HepG2 (cell line): ENCODE measurements at regions not wholly inside any gene's neighbourhood (a gene's known extent, or its start where the extent isn't known, plus 50 kb on each side); places are given as distances from the start of the nearest gene placed in this dataset.

Source experiments
- CEBPG ChIP-seq: IDR thresholded peaks from 2 replicates; pipeline ENCODE4 v1.6.1; 2016
- FOXP1 ChIP-seq, 2 experiments: fragments of 450-650 bp in 1 of 2; IDR thresholded peaks; 2 replicates each; pipeline ENCODE4 v1.6.1; 2017 to 2018; ENCODE audit warnings: antibody characterized with exemption in 1 of 2
- HMGXB3 ChIP-seq: sonication (generic); formaldehyde crosslinking; IDR thresholded peaks from 2 replicates; pipeline ENCODE4 v1.4.0; 2020; ENCODE audit warnings: missing genetic modification reagents, borderline replicate concordance
- NR0B2 ChIP-seq: sonication (generic); formaldehyde crosslinking; IDR thresholded peaks from 2 replicates; pipeline ENCODE4 v1.4.0; 2020; ENCODE audit warnings: mild to moderate bottlenecking, missing genetic modification reagents
- SAP130 ChIP-seq: IDR thresholded peaks from 2 replicates; pipeline ENCODE4 v1.6.1; 2016; ENCODE audit warnings: low read depth
- TAF15 ChIP-seq: fragments of 200-400 bp; formaldehyde crosslinking; IDR thresholded peaks from one replicate; pipeline ENCODE4 v1.6.1; 2018; ENCODE audit warnings: mild to moderate bottlenecking, low read depth, low read length; ENCODE audit not compliant: poor library complexity, severe bottlenecking
- THYN1 ChIP-seq: sonication (generic); formaldehyde crosslinking; IDR thresholded peaks from 2 replicates; pipeline ENCODE4 v1.8.1; 2023; ENCODE audit warnings: low read depth, mild to moderate bottlenecking, moderate library complexity, missing genetic modification reagents, borderline replicate concordance
- ZGPAT ChIP-seq: IDR thresholded peaks from 2 replicates; pipeline ENCODE4 v1.6.1; 2016; ENCODE audit warnings: mild to moderate bottlenecking
- ZNF407 ChIP-seq: sonication (generic); formaldehyde crosslinking; IDR thresholded peaks from one replicate; pipeline ENCODE4 v1.5.1; 2020; ENCODE audit warnings: mild to moderate bottlenecking, missing genetic modification reagents; ENCODE audit errors: not compliant biosample characterization
- ZNF468 ChIP-seq: sonication (generic); formaldehyde crosslinking; IDR thresholded peaks from 2 replicates; pipeline ENCODE4 v1.8.0; 2022; ENCODE audit warnings: mild to moderate bottlenecking, moderate library complexity, missing genetic modification reagents
- ZNF558 ChIP-seq: sonication (generic); formaldehyde crosslinking; IDR thresholded peaks from 2 replicates; pipeline ENCODE4 v1.9.0; 2022; ENCODE audit warnings: mild to moderate bottlenecking, missing genetic modification reagents, borderline replicate concordance

- TF ChIP-seq HMGXB3 (CRISPR knock-in tag) = no peak
- no peak for TF ChIP-seq NR0B2
- no peak for TF ChIP-seq TAF15
- no peak for TF ChIP-seq ZNF407 (CRISPR knock-in tag)
- TF ChIP-seq SAP130 (CRISPR knock-in tag) = peak; percentile 51
- no peak for TF ChIP-seq ZGPAT (CRISPR knock-in tag)
- no peak for TF ChIP-seq FOXP1 (IDR thresholded peaks at IDR 0.05)
- 0 out of 2 replicates have a peak, but pooled peaks have one; percentile 57 for TF ChIP-seq FOXP1 (CRISPR knock-in tag; IDR thresholded peaks at IDR 0.05)
- no peak for TF ChIP-seq ZNF468
- no peak for TF ChIP-seq ZNF558
- TF ChIP-seq CEBPG (CRISPR knock-in tag) = peak; percentile 37
- no peak for TF ChIP-seq THYN1
Observed at GRCh38 chr7:130918129-130919052, 184.4 kb upstream of the KLF14 start (continued).
